ENCODE measurements at regions not wholly inside any gene's neighbourhood (a gene's known extent, or its start where the extent isn't known, plus 50 kb on each side); places are given as distances from the start of the nearest gene placed in this dataset.

DNA sequence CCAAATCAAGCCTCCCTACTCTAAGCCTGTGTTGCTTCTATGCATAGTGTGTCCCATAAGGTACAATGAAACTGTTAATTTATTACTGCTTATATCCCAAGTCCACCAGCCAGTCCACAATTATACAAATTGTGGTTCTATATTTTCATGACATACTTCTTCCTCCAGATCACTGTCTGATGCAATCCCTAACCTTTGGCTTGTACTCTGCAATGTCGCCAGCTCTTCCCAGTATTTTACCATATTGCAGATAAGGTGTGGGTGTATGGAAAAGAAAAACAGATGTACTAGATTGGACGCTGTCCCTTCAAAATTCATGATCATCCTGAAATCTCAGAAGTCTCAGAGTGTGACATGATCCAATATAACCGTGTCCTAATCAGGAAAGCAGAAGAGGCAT lies 286.2 kb downstream of the GASK1B start:
- TF ChIP-seq, protein P1, sequence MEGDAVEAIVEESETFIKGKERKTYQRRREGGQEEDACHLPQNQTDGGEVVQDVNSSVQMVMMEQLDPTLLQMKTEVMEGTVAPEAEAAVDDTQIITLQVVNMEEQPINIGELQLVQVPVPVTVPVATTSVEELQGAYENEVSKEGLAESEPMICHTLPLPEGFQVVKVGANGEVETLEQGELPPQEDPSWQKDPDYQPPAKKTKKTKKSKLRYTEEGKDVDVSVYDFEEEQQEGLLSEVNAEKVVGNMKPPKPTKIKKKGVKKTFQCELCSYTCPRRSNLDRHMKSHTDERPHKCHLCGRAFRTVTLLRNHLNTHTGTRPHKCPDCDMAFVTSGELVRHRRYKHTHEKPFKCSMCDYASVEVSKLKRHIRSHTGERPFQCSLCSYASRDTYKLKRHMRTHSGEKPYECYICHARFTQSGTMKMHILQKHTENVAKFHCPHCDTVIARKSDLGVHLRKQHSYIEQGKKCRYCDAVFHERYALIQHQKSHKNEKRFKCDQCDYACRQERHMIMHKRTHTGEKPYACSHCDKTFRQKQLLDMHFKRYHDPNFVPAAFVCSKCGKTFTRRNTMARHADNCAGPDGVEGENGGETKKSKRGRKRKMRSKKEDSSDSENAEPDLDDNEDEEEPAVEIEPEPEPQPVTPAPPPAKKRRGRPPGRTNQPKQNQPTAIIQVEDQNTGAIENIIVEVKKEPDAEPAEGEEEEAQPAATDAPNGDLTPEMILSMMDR (IDR thresholded peaks at IDR 0.05; ENCODE audit: low read depth, low read length, missing input control): no peak
- TF ChIP-seq TAF1 (conservative IDR thresholded peaks at IDR 0.05) (no peak), JUND (IDR thresholded peaks at IDR 0.05) (no peak), FOXA1 (IDR thresholded peaks at IDR 0.05) (no peak), NR2F2 (IDR thresholded peaks at IDR 0.05) (peak; percentile 12), FOXA2 (IDR thresholded peaks at IDR 0.05) (no peak), SP1 (IDR thresholded peaks at IDR 0.05) (no peak), YY1 (IDR thresholded peaks at IDR 0.05) (no peak)
- TF ChIP-seq, protein P2, sequence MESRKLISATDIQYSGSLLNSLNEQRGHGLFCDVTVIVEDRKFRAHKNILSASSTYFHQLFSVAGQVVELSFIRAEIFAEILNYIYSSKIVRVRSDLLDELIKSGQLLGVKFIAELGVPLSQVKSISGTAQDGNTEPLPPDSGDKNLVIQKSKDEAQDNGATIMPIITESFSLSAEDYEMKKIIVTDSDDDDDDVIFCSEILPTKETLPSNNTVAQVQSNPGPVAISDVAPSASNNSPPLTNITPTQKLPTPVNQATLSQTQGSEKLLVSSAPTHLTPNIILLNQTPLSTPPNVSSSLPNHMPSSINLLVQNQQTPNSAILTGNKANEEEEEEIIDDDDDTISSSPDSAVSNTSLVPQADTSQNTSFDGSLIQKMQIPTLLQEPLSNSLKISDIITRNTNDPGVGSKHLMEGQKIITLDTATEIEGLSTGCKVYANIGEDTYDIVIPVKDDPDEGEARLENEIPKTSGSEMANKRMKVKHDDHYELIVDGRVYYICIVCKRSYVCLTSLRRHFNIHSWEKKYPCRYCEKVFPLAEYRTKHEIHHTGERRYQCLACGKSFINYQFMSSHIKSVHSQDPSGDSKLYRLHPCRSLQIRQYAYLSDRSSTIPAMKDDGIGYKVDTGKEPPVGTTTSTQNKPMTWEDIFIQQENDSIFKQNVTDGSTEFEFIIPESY (IDR thresholded peaks at IDR 0.05): no peak
